Loucy (cell line): ENCODE measurements at regions not wholly inside any gene's neighbourhood (a gene's known extent, or its start where the extent isn't known, plus 50 kb on each side); places are given as distances from the start of the nearest gene placed in this dataset.

Experiments
- H2AFZ ChIP-seq: fragments of 200-600 bp; sonication (generic); 2 replicates; pipeline ENCODE4 v1.6.0; 2016; ENCODE audit warnings: antibody characterized with exemption, mild to moderate bottlenecking, low read length, moderate library complexity
- H3F3A ChIP-seq: fragments of 200-600 bp; 2 replicates; pipeline ENCODE4 v1.6.0; 2016; ENCODE audit warnings: antibody characterized with exemption, low read depth, mild to moderate bottlenecking
- H3K27me3 ChIP-seq: fragments of 200-600 bp; sonication (generic); 2 replicates; pipeline ENCODE4 v1.6.1; 2014; ENCODE audit warnings: low read length, mild to moderate bottlenecking; ENCODE audit not compliant: insufficient read depth, poor library complexity, severe bottlenecking
- H3K36me3 ChIP-seq: fragments of 200-600 bp; sonication (generic); 2 replicates; pipeline ENCODE4 v1.6.1; 2016; ENCODE audit warnings: low read length; ENCODE audit not compliant: insufficient read depth
- H3K4me1 ChIP-seq: fragments of 200-600 bp; sonication (generic); 2 replicates; pipeline ENCODE4 v1.5.1; 2014; ENCODE audit warnings: low read length, mild to moderate bottlenecking; ENCODE audit not compliant: insufficient read depth, poor library complexity, severe bottlenecking
- H3K4me2 ChIP-seq: fragments of 200-600 bp; sonication (generic); 2 replicates; pipeline ENCODE4 v1.6.0; 2014; ENCODE audit warnings: antibody characterized with exemption, low read length, low read depth, mild to moderate bottlenecking; ENCODE audit not compliant: poor library complexity, severe bottlenecking
- H3K4me3 ChIP-seq: fragments of 200-600 bp; sonication (generic); 2 replicates; pipeline ENCODE4 v1.5.1; 2014; ENCODE audit warnings: low read length, mild to moderate bottlenecking, mixed read lengths; ENCODE audit not compliant: poor library complexity, severe bottlenecking
- H3K79me2 ChIP-seq: fragments of 200-600 bp; sonication (generic); 2 replicates; pipeline ENCODE4 v1.6.1; 2014; ENCODE audit warnings: low read length; ENCODE audit not compliant: insufficient read depth
- H3K9ac ChIP-seq: fragments of 200-600 bp; sonication (generic); 2 replicates; pipeline ENCODE4 v1.6.0; 2014; ENCODE audit warnings: mild to moderate bottlenecking, low read depth, low read length, moderate library complexity; ENCODE audit not compliant: poor library complexity, severe bottlenecking
- H3K9me2 ChIP-seq: fragments of 200-600 bp; sonication (generic); replicated peaks from 2 replicates; pipeline ENCODE4 v1.6.1; 2016; ENCODE audit warnings: low read depth, low read length, mixed read lengths
- H3K9me3 ChIP-seq: fragments of 200-600 bp; sonication (generic); 2 replicates; pipeline ENCODE4 v1.6.1; 2014; ENCODE audit warnings: mild to moderate bottlenecking, antibody characterized with exemption, low read length, low read depth; ENCODE audit not compliant: insufficient read depth
- H4K20me1 ChIP-seq: fragments of 200-600 bp; sonication (generic); 2 replicates; pipeline ENCODE4 v1.6.0; 2014; ENCODE audit warnings: antibody characterized with exemption, low read length, mild to moderate bottlenecking; ENCODE audit not compliant: insufficient read depth, poor library complexity, severe bottlenecking
- EZH2phosphoT487 ChIP-seq: fragments of 200-600 bp; IDR thresholded peaks from 2 replicates; pipeline ENCODE4 v1.6.1; 2018; ENCODE audit warnings: antibody characterized with exemption, mild to moderate bottlenecking, moderate library complexity, borderline replicate concordance
- TF ChIP-seq, protein P1 (sequence below): fragments of 200-600 bp; sonication (generic); conservative IDR thresholded peaks from 2 replicates; pipeline ENCODE4 v1.5.1; 2014; ENCODE audit warnings: mild to moderate bottlenecking, antibody characterized with exemption, low read length

DNA sequence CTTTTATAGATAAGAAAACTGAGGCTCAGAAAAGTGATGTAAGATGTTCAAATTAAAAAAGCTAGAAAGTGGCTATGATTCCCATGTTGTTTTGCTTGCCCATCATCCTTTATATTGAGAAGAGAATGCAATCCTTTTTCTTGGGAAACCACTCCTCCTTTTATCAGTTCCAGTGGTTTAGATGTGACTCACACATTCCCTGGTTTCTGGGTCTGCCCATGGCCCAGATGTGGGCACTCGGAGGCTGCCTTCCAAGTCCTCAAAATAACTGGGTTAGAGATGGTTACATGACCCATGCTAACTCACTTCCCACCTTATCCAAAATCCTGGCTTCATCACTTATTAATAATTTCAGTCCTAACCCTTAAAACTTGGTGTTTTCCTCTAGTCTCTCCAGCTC lies 550.0 kb downstream of the MDFIC start:
- Histone ChIP-seq H3K27me3 (no peaks in the 10 kb centered on the region), H3K9me2 (no peaks in the 10 kb centered on the region), H3K4me3 (no peak overlapping the region), H3F3A (no peaks in the 10 kb centered on the region), H3K36me3 (no peaks in the 10 kb centered on the region), H3K4me1 (no peaks in the 10 kb centered on the region), H3K9ac (no peak overlapping the region), H2AFZ (no peak overlapping the region), H4K20me1 (no peaks in the 10 kb centered on the region), H3K4me2 (no peak overlapping the region), H3K79me2 (no peaks in the 10 kb centered on the region), H3K9me3 (no peaks in the 10 kb centered on the region)
- TF ChIP-seq EZH2phosphoT487: no peak
- TF ChIP-seq, protein P1, sequence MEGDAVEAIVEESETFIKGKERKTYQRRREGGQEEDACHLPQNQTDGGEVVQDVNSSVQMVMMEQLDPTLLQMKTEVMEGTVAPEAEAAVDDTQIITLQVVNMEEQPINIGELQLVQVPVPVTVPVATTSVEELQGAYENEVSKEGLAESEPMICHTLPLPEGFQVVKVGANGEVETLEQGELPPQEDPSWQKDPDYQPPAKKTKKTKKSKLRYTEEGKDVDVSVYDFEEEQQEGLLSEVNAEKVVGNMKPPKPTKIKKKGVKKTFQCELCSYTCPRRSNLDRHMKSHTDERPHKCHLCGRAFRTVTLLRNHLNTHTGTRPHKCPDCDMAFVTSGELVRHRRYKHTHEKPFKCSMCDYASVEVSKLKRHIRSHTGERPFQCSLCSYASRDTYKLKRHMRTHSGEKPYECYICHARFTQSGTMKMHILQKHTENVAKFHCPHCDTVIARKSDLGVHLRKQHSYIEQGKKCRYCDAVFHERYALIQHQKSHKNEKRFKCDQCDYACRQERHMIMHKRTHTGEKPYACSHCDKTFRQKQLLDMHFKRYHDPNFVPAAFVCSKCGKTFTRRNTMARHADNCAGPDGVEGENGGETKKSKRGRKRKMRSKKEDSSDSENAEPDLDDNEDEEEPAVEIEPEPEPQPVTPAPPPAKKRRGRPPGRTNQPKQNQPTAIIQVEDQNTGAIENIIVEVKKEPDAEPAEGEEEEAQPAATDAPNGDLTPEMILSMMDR: no peak

DNA sequence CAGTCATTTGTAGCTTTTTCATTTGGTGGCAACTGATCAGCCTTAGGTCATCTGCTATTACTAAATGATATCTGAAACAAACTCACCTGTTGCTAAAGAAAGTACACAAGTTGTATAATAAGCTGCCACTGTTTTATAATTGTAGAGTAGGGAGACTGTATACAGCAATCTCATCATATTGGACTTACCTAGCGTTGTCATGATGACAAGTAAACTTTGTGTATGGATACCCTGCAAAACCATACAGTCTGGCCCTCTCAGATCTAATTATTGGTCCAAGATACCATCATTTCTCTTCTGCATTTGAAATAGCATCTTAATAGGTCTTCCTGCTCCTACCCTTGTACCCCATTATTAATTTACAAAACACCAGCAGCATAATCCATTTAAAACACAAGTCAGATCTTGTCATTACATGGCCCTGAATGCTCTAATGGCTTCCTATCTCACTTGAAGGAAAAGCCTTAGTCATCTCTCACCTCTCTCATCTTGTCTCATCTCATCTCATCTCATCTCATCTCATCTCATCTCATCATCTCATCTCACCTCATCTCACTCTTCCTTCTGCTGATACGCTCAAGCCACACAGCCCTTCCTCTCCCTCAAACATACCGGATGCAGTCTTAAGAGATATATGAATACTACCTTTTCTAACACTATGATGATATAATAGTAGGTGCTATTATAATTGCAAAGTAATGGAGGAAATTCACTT lies 540.6 kb downstream of the MDFIC start:
- H3K27me3 ChIP-seq: no peaks in the 10 kb centered on the region
- H3K9me3 ChIP-seq: no peaks in the 10 kb centered on the region
- no peaks in the 10 kb centered on the region for H3F3A ChIP-seq
- no peaks in the 10 kb centered on the region for H3K4me1 ChIP-seq
- no peaks in the 10 kb centered on the region for H4K20me1 ChIP-seq
- no peak overlapping the region for H3K9ac ChIP-seq
- no peak overlapping the region for H3K4me2 ChIP-seq
- no peaks in the 10 kb centered on the region for H3K36me3 ChIP-seq
- no peaks in the 10 kb centered on the region for H3K9me2 ChIP-seq
- TF ChIP-seq EZH2phosphoT487: no peak
- TF ChIP-seq, protein P1: no peak
- H3K79me2 ChIP-seq: no peaks in the 10 kb centered on the region
- no peak overlapping the region for H2AFZ ChIP-seq
- H3K4me3 ChIP-seq: no peak overlapping the region

DNA sequence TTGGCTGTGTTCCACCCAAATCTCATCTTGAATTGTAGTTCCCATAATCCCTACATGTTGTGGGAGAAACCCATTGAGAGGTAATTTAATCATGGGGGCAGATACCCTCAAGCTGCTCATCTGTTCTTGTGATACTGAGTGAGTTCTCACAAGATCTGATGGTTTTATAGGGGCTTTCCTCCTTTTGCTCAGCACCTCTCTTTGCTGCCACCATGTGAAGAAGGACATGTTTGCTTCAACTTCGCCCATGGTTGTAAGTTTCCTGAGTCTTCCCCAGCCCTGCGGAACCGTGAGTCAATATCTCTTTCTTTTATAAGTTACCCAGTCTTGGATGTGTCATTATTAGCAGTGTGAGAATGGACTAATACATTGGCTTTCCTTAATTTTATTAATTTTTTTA lies 527.8 kb downstream of the MDFIC start:
- Histone ChIP-seq H3K9me3 (no peaks in the 10 kb centered on the region), H3K27me3 (no peaks in the 10 kb centered on the region), H3K79me2 (no peaks in the 10 kb centered on the region), H4K20me1 (no peaks in the 10 kb centered on the region), H3K9me2 (no peaks in the 10 kb centered on the region), H3F3A (no peaks in the 10 kb centered on the region), H3K4me1 (no peaks in the 10 kb centered on the region), H3K4me3 (no peak overlapping the region), H2AFZ (no peak overlapping the region), H3K9ac (no peak overlapping the region), H3K36me3 (no peaks in the 10 kb centered on the region), H3K4me2 (no peak overlapping the region)
- TF ChIP-seq EZH2phosphoT487: no peak
- TF ChIP-seq, protein P1: no peak
